H9 (cell line): ENCODE measurements at regions not wholly inside any gene's neighbourhood (a gene's known extent, or its start where the extent isn't known, plus 50 kb on each side); places are given as distances from the start of the nearest gene placed in this dataset.

Experiments used
- DNase-seq: peaks from one replicate; pipeline ENCODE4 v3.0.0-alpha.2; 2017
- H2AFZ ChIP-seq: one replicate; pipeline ENCODE4 v1.6.1; 2013; ENCODE audit warnings: mild to moderate bottlenecking, low read length, control low read depth, moderate library complexity
- H2AK5ac ChIP-seq: 2 replicates; pipeline ENCODE4 v1.6.1; 2013; ENCODE audit warnings: low read length, control low read depth, mixed read lengths; ENCODE audit not compliant: insufficient read length
- H2BK120ac ChIP-seq: one replicate; pipeline ENCODE4 v1.6.1; 2013; ENCODE audit warnings: low read depth, mild to moderate bottlenecking, low read length, control low read depth, inconsistent platforms; ENCODE audit not compliant: poor library complexity, severe bottlenecking
- H2BK12ac ChIP-seq: 2 replicates; pipeline ENCODE4 v1.6.1; 2013; ENCODE audit warnings: low read length, control low read depth, mixed read lengths, low read depth; ENCODE audit not compliant: insufficient read length
- H2BK15ac ChIP-seq: 2 replicates; pipeline ENCODE4 v1.6.1; 2013; ENCODE audit warnings: low read depth, low read length, control low read depth
- H2BK20ac ChIP-seq: one replicate; pipeline ENCODE4 v1.6.1; 2013; ENCODE audit warnings: low read depth, mild to moderate bottlenecking, low read length, control low read depth, inconsistent platforms; ENCODE audit not compliant: poor library complexity, severe bottlenecking
- H2BK5ac ChIP-seq: 2 replicates; pipeline ENCODE4 v1.6.1; 2013; ENCODE audit warnings: low read length, control low read depth, mixed read lengths; ENCODE audit not compliant: insufficient read length
- H3K14ac ChIP-seq: 2 replicates; pipeline ENCODE4 v1.6.1; 2013; ENCODE audit warnings: low read length, control low read depth; ENCODE audit not compliant: insufficient read depth
- H3K18ac ChIP-seq: 2 replicates; pipeline ENCODE4 v1.6.1; 2013; ENCODE audit warnings: low read depth, mild to moderate bottlenecking, mixed read lengths, low read length, control low read depth; ENCODE audit not compliant: insufficient read length
- H3K23ac ChIP-seq: 2 replicates; pipeline ENCODE4 v1.6.1; 2013; ENCODE audit warnings: low read length, control low read depth, mixed read lengths, low read depth; ENCODE audit not compliant: insufficient read length
- H3K23me2 ChIP-seq: 2 replicates; pipeline ENCODE4 v1.6.1; 2013; ENCODE audit warnings: low read depth, mild to moderate bottlenecking, mixed read lengths, low read length, control low read depth; ENCODE audit not compliant: insufficient read length, poor library complexity, severe bottlenecking
- H3K27ac ChIP-seq: 2 replicates; pipeline ENCODE4 v1.5.1; 2013; ENCODE audit warnings: low read length, control low read depth, mixed read lengths, low read depth; ENCODE audit not compliant: insufficient read length
- H3K27me3 ChIP-seq: 2 replicates; pipeline ENCODE4 v1.6.1; 2013; ENCODE audit warnings: low read length, control low read depth, inconsistent platforms; ENCODE audit not compliant: insufficient read depth
- H3K4ac ChIP-seq: 2 replicates; pipeline ENCODE4 v1.6.1; 2013; ENCODE audit warnings: low read depth, mild to moderate bottlenecking, control low read depth, inconsistent platforms, low read length, moderate library complexity
- H3K4me1 ChIP-seq: 2 replicates; pipeline ENCODE4 v1.6.1; 2013; ENCODE audit warnings: low read length, control low read depth, inconsistent platforms; ENCODE audit not compliant: insufficient read depth
- H3K4me2 ChIP-seq: 2 replicates; pipeline ENCODE4 v1.6.1; 2013; ENCODE audit warnings: low read length, control low read depth, mixed read lengths; ENCODE audit not compliant: insufficient read length, insufficient read depth
- H3K56ac ChIP-seq: 2 replicates; pipeline ENCODE4 v1.6.1; 2013; ENCODE audit warnings: low read depth, mild to moderate bottlenecking, mixed read lengths, low read length, control low read depth; ENCODE audit not compliant: insufficient read length
- H3K79me1 ChIP-seq: 2 replicates; pipeline ENCODE4 v1.6.1; 2013; ENCODE audit warnings: low read depth, mild to moderate bottlenecking, moderate library complexity, low read length, control low read depth, inconsistent platforms; ENCODE audit not compliant: insufficient read depth, poor library complexity, severe bottlenecking
- H3K79me2 ChIP-seq: 2 replicates; pipeline ENCODE4 v1.6.1; 2013; ENCODE audit warnings: low read length, control low read depth, inconsistent platforms; ENCODE audit not compliant: insufficient read depth
- H3K9ac ChIP-seq: 2 replicates; pipeline ENCODE4 v1.6.1; 2013; ENCODE audit warnings: low read length, control low read depth, mixed read lengths; ENCODE audit not compliant: insufficient read length; ENCODE audit errors: extremely low read depth
- H3K9me3 ChIP-seq: one replicate; pipeline ENCODE4 v1.6.1; 2013; ENCODE audit warnings: low read depth, low read length, inconsistent platforms; ENCODE audit not compliant: control insufficient read depth
- H3T11ph ChIP-seq: one replicate; pipeline ENCODE4 v1.6.1; 2013; ENCODE audit warnings: mild to moderate bottlenecking, low read length, control low read depth, inconsistent platforms
- H4K20me1 ChIP-seq: one replicate; pipeline ENCODE4 v1.6.1; 2013; ENCODE audit not compliant: control insufficient read depth, insufficient read length, insufficient read depth
- H4K5ac ChIP-seq: 2 replicates; pipeline ENCODE4 v1.6.1; 2013; ENCODE audit warnings: low read depth, mild to moderate bottlenecking, mixed read lengths, low read length, control low read depth; ENCODE audit not compliant: insufficient read length
- H4K8ac ChIP-seq: replicated peaks from 2 replicates; pipeline ENCODE4 v1.6.1; 2013; ENCODE audit warnings: low read length, control low read depth, mixed read lengths, low read depth; ENCODE audit not compliant: insufficient read length
- H4K91ac ChIP-seq: 2 replicates; pipeline ENCODE4 v1.6.1; 2013; ENCODE audit warnings: low read depth, mild to moderate bottlenecking, moderate library complexity, mixed read lengths, low read length, control low read depth; ENCODE audit not compliant: insufficient read length
- H3K27ac Mint-ChIP-seq, 3 experiments: 2 replicates in 2 of 3; 3 replicates in 1 of 3; pipeline ENCODE4 v1.8.0; 2020 to 2021; ENCODE audit warnings: mixed read lengths in 3 of 3, mild to moderate bottlenecking in 1 of 3, moderate library complexity in 1 of 3
- H3K27me3 Mint-ChIP-seq: 2 replicates; pipeline ENCODE4 v1.8.0; 2021; ENCODE audit warnings: low read depth, mild to moderate bottlenecking, moderate library complexity, mixed read lengths
- H3K36me3 Mint-ChIP-seq, 3 experiments: 2 replicates in 2 of 3; 3 replicates in 1 of 3; pipeline ENCODE4 v1.8.0; 2020 to 2021; ENCODE audit warnings: low read depth in 3 of 3, mixed read lengths in 3 of 3; ENCODE audit not compliant: insufficient read depth in 1 of 3
- H3K4me1 Mint-ChIP-seq, 2 experiments: 2 replicates each; pipeline ENCODE4 v1.8.0; 2020; ENCODE audit warnings: mixed read lengths in 2 of 2
- H3K4me3 Mint-ChIP-seq, 2 experiments: 2 replicates in 1 of 2; 3 replicates in 1 of 2; pipeline ENCODE4 v1.8.0; 2020 to 2021; ENCODE audit warnings: mild to moderate bottlenecking in 2 of 2, mixed read lengths in 2 of 2, moderate library complexity in 1 of 2
- H3K9me3 Mint-ChIP-seq, 2 experiments: 2 replicates in 1 of 2; 3 replicates in 1 of 2; pipeline ENCODE4 v1.8.0; 2020; ENCODE audit warnings: mild to moderate bottlenecking in 2 of 2, mixed read lengths in 2 of 2, moderate library complexity in 1 of 2
- CTCF ChIP-seq: fragments of 200-600 bp; sonication (generic); conservative IDR thresholded peaks from 3 replicates; pipeline ENCODE4 v1.8.0; 2021; ENCODE audit warnings: antibody characterized with exemption, mild to moderate bottlenecking
- WGBS: extraction: QIAGEN DNeasy Blood & Tissue Kit; methylation state at CpG from one replicate; pipeline ENCODE4 v1.1.7; 2013; ENCODE audit warnings: missing lambda C conversion rate, low lambda C conversion rate, mixed read lengths; ENCODE audit not compliant: insufficient read length; ENCODE audit errors: extremely low coverage; 5-methylcytosine and 5-hydroxymethylcytosine counted together

- Histone ChIP-seq H3K4me1 (peaks cover 5% of the 10 kb centered on the region; the same call in 1 of the 2 replicates), H3K79me1 (no peaks in the 10 kb centered on the region), H2AK5ac (no peak overlapping the region), H3K27me3 (no peaks in the 10 kb centered on the region), H2BK12ac (no peak overlapping the region), H3K56ac (no peak overlapping the region), H3K4me2 (no peak overlapping the region), H2BK20ac (no peak overlapping the region), H3K9me3 (no peaks in the 10 kb centered on the region), H2BK15ac (no peak overlapping the region), H3K4ac (no peak overlapping the region), H2BK5ac (no peak overlapping the region), H4K91ac (no peak overlapping the region), H3T11ph (no peak overlapping the region), H4K5ac (no peak overlapping the region), H3K9ac (no peak overlapping the region), H4K8ac (no peak overlapping the region), H4K20me1 (no peaks in the 10 kb centered on the region), H3K79me2 (no peaks in the 10 kb centered on the region), H3K14ac (no peak overlapping the region), H3K18ac (no peak overlapping the region), H3K23ac (no peak overlapping the region), H3K27ac (no peak overlapping the region), H2AFZ (no peak overlapping the region), H3K23me2 (no peaks in the 10 kb centered on the region), H2BK120ac (no peak overlapping the region)
- peaks cover 22 to 28% of the 10 kb centered on the region in 2 experiments for H3K4me1 Mint-ChIP-seq
- no peak overlapping the region for H3K4me3 Mint-ChIP-seq
- H3K27me3 Mint-ChIP-seq = no peaks in the 10 kb centered on the region; the same call in none of the 2 replicates
- peaks cover 17 to 24% of the 10 kb centered on the region in 2 experiments for H3K9me3 Mint-ChIP-seq
- no peak for TF ChIP-seq CTCF
- H3K36me3 Mint-ChIP-seq = peaks cover 4 to 13% (median 7%) of the 10 kb centered on the region in 3 experiments
- DNase-seq = no peak
- no peak overlapping the region; a peak in 1 of 7 replicates for H3K27ac Mint-ChIP-seq
- no CpG with 5 or more reads among the region's 13 CpGs for WGBS
Observed at GRCh38 chr3:13166243-13167063, 93.2 kb upstream of the IQSEC1 start.
